Left colon (tissue), 2 donors: ENCODE measurements at regions not wholly inside any gene's neighbourhood (a gene's known extent, or its start where the extent isn't known, plus 50 kb on each side); places are given as distances from the start of the nearest gene placed in this dataset.

Experiments
- ATAC-seq: fragments of 200-7000 bp; cut with Tn5 transposase; one replicate; pipeline ENCODE4 v1.9.1; 2020; ENCODE audit warnings: mild to moderate bottlenecking, moderate library complexity
- DNase-seq, 2 donors: peaks; one replicate each; pipeline ENCODE4 v3.0.0-alpha.2; 2020
- intact Hi-C, 2 donors: fragments of 100-400 bp; cut with DNase I in 1 of 2; cut with micrococcal nuclease in 1 of 2; formaldehyde crosslinking; loops; one replicate each; pipeline versions ENCODE4 v1.11.2 to v1.14.0; 2022; cut with DNase I, micrococcal nuclease
- donor health status: DM: no; HTN: no; CAD: no.
- donor health status: DM: yes; HTN: yes; CAD: no.

DNA sequence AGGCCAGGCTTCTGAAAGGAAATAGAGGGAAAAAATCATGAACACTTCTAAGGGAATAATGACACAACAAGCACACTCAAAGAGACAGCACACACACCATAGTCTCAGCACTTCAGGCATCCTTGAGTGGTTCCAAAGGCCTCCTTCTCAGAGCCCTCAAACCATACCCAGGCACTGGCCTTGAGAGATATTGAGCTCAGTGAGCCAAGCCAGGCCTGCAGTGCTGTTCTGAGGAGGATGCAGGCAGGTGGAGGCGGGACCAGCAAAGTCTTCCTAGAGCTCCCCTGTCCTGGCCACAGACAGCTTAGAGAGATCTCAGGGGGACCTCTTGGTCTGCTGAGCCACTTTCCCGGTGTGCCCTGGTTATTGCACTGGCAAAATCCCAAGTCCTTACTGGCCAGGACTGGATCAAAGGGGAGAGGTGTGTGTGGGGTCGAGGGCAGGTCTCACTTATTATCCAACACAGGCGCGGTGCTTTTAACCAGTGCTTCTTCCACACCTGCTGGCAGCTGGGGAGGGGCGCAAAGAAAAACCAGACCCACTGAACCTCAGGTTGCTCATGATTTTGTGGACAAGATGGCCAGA lies 86.8 kb upstream of the HAAO start:
- intact Hi-C loops, result no loop called here
- DNase-seq (no peak), ATAC-seq (no peak)

DNA sequence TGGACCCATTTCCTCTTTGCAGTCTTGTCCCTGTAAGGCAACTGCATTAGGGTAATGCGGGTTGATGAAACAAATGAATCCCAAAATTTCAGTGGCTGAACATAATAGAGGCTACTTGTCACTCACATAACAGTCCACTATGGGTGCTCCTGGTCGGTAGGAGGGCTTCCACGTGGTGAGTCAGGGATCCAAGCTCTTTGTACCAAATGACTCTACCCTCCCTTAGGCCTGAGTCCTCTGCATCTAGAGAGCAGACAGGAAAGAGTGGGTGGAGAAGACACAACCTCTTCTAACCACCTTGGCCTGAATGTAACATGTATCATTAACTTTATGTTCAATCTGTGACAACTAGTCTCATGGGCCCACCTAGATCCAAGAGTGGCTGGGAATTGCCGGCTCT lies 86.2 kb upstream of the HAAO start:
- ATAC-seq (no peak), DNase-seq (no peak)
- intact Hi-C loops, result no loop called here

DNA sequence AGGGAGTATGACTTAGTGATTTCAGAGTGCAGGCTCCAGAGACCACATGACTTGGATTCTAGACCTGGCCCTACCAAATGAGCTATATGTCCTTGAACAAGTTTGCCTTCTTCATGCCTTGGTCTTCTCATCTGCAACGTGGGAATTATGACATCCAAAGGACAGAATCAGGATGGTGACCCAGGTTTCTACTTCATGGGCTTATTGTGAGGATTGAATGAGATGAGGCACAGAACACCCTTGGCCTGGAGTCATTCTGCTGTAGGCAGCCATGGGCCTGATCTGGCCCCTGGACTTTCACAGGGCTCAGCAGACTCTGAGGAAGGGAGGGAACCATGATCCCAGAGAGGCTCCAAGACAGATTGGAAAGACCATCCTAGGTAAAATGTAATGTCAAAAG lies 85.6 kb upstream of the HAAO start:
- ATAC-seq, result no peak
- DNase-seq, result no peak
- intact Hi-C loops, result no loop called here

DNA sequence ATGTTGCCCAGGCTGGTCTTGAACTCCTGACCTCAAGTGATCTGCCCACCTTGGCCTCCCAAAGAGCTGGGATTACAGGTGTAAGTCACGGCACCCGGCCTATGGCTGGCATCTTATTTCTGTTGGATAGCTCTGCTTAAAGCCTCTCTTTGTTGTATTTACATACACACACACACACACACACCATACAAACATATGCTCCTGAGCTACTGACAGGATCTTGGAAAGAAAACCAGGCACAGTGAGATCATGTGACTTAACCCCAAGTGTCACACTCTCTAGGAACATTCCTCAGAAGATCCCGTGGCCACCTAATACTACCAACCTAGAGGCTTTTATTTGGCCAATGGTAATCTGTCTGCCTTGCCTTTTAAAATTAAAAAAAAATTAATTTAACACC lies 85.1 kb upstream of the HAAO start:
- intact Hi-C loops, result no loop called here
- ATAC-seq, result no peak
- no peak for DNase-seq

DNA sequence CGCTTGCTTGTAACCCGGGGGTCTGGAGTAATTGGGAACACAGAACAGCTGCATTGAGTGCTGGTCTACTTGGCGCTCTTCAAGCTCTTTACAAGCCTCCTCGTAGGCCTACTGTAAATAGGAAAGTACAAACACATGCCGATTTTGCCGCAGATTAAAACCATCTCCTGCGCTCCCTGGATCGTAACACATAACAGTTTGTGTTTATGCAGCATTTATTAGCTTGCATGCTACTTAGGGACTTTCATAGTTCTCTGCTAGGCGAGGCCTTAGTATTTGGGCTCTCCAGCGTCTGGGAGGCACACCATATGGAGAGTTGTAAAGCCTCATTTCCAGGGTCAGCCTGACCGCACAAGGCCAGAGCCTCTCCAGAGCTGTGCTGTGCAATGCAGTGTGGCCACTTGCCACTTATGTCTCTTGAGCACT lies 84.0 kb upstream of the HAAO start:
- ATAC-seq, result peak; percentile 8
- DNase-seq, result no peak

DNA sequence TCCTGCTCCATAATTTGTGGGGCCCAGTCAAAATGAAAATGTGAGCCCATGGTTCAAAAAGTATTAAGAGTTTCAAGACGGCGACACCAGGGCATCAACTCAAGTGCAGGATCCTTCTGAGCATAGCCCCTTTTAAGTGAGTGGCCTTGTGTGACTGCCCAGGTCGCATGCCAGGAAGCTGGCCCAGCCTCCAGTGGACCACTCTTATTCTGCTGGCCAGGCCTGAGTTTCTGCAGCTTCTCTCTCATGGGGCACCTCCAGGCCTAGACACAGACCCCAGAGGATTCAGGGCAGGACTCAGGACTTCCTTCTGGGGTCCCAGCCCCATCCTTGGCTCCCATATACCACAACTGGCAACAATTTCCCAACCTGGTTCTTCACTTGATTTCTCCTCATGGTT lies 83.5 kb upstream of the HAAO start:
- ATAC-seq, result no peak
- intact Hi-C loops, result no loop called here
- no peak for DNase-seq

More for the DNA sequence above, 84.0 kb upstream of the HAAO start:
- intact Hi-C loops, result no loop called here

DNA sequence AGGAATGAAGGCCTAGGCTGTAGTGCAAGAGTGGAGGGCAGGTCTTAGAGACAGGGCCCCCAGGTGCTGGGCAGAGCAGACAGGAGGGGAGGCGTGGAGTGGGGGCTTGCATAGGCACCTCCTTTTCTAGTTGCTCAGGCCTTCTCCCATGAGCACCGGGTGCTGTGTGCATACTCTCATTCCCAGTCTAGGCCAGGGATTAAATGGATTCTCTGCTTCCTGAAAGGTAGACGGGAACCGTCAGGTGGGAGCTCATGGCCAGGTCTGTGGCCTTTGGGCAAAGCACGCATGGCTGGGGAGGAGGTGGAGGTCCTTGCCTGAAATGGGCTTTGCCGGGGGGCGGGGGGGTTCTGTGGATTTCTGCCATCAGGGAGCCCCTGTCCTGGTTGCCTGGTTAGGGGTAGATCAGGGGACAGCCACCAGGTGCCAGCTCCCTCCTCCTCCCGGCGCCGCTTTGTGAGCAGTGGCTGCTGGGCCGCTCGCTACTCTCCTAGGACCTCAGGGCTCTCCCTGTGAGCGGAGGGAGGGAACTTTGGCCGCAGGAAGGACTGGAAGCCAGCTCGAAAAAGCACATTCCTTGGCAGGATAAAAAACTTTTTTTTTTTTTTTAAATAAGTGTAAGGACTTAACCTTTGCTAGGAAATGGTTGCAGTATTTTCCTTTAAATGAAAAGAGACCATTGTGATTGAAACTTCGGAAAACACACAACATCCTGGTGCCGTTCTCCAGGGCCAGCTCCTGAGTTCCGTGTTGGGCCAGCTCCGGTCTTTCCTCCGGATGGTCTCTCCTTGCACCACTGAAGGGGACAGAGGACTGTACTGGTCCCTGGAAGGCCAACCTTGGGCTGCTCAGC lies 82.8 kb upstream of the HAAO start:
- DNase-seq, result no peak
- ATAC-seq, result no peak

DNA sequence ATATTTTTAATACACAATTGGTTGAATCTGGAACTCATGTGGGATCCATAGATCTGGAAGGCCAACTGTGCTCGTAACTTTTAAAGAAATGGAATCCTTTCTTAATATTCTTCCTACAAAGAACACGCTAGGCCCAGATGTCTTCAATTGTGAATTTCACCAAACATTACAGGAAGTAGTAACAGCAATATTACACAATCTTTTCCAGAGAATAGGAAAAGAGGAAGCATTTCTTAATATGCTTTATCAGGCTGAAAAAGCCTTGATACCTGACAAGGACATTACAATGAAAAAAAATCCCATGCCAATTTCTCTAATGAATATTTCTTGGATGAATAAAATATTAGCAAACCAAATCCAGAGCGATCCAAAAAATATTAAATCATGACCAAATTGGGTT lies 80.3 kb upstream of the HAAO start:
- DNase-seq, result no peak
- intact Hi-C loops, result no loop called here
- no peak for ATAC-seq

More for the DNA sequence above, 82.8 kb upstream of the HAAO start:
- intact Hi-C loops, result no loop called here

DNA sequence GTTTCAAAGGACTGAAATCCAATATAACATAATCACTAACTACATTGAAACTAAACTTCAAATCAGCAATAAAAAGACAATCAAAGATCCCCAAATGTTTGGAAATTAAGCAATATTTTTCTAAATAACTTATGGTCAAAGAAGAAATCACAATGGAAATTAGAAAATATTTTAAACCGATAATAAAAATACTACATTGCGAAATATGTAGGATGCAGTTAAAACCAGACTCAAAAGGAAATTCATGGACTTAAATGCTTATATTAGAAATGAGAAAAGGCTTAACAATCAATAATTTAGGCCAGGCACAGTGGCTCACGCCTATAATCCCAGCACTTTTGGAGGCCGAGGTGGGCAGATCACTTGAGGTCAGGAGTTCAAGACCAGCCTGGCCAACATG lies 79.0 kb upstream of the HAAO start:
- ATAC-seq (no peak), DNase-seq (no peak)
- intact Hi-C loops, result no loop called here

DNA sequence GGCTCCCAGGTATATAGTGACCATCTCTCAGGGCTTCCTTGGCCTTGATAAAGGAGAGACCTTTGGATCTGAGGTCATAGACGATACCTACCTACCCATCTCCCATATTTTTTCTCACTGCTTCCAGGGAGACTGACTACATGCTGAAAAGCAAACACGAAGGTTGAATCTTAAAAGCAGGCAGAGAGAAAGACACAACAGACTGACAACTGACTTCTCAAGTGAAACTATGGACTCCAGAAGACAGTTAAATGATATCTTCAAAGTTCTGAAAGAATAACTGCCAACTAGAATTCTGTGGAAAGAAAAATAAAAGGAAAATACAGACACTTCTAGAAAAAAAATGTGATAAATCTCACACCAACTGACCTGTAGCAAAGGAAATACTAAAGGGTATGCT lies 76.5 kb upstream of the HAAO start:
- peak in 1 of 2 donors; percentile 4 for DNase-seq
- intact Hi-C loops, result no loop called here
- ATAC-seq, result no peak

DNA sequence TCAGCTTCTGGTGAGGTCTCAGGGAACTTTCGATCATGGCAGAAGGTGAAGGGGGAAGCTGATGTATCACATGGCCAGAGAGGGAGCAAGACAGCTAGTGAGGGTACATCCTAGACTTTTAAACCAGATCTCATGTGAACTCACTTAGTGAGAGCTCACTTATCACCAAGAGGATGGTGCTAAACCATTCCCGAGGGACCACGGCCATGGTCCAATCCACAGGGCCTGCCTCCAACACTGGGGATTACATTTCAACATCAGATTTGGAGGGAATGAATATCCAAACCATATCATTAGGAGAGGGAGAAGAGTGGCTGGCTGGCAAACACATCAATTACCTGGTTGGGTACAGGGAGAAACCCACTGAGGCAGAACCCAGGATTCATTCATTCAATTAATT lies 75.7 kb upstream of the HAAO start:
- intact Hi-C loops, result no loop called here
- peak in 1 of 2 donors; percentile 1 for DNase-seq
- no peak for ATAC-seq

DNA sequence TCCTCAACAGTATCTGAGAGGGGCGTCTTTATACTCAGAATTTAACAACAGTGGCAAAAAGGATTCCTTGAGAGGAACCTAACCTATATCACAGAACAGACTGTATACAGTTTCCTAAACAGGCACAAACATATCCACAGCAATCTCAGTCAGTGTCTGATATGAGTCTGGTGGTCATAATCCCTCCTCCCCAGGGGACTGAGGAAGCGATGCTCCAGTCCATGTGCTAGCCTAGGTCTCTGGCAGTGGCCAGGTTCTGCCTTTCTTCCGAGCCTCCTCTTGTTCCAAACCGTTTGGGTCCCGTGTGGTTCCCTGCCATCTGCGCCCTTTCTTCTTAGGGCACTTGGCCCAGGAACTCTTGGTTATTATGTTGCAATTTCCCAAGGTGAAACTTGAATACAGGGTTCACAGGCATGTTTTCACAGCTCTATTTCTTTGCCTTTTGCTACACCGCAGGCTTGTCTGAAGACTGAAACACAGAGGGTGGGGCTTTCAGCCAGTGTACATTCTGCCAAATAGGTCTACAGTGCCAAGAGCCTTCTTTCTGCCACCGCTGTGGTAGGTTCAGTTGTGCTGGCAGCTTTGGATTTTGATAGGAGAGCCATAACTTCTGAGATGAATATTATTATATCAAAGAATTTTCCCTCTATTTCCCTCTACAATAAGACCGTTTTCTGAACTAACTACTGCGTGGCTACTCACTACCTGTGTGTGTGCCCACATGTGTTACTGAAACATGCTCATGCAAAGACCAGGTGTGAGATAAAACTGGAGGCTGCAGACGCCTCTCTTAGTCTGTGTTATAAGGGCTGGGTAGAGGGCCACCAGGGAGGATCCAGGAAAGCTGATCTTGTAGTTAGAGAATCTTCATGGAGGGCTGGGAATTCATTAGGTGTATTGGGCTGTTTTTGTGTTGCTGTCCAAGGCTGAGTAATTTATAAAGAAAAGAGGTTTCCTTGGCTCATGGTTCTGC lies 75.0 kb upstream of the HAAO start:
- intact Hi-C loops, result no loop called here
- DNase-seq (peak in 1 of 2 donors; percentile 16), ATAC-seq (no peak)

DNA sequence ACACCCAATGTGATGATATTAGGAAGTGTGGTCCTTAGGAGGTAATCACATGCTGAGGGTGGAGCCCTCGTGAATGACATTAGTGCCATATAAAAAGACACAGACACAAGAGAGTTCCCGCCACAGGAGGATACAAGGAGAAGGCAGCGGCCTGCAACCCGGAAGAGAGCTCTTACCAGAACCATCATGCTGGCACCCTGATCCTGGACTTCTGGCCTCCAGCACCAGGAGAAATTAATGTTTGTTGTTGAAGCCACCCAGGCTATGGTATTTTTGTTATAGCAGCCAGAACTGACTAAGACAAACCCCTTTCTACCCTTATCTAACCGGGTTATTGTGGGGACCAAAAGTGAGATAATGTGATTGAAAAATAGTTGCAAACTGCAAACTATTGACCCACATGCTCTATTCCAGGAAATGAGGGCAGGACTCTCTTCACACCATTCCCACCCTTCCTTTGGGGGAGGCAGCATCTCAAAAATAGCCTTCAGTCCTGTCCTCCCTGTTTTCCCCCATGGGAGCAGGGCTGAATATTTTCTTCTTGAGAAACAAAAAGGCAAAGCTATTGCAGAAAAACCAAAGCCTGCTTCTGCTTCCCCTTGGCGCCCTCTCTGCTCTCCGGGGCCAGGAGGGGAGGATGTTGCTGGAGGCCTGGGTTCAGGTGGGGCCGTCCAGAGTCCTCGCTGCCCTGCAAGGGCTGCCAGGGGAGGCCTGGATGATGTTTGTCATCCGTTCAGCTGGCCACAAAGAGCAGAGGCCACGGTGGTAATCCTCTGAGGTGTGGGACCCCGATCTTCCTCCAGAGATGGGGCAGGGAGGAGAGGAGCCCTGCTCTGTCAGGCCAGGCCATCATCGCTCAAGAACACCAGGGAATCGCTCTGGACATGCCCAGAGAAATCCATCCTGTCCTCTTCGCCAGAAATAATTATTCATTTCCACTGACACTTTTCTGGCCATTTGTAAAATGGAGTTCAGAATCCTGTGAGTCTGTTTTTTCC lies 73.8 kb upstream of the HAAO start:
- DNase-seq (peak in 1 of 2 donors; percentile 29), ATAC-seq (no peak)
- intact Hi-C loops, result no loop called here

DNA sequence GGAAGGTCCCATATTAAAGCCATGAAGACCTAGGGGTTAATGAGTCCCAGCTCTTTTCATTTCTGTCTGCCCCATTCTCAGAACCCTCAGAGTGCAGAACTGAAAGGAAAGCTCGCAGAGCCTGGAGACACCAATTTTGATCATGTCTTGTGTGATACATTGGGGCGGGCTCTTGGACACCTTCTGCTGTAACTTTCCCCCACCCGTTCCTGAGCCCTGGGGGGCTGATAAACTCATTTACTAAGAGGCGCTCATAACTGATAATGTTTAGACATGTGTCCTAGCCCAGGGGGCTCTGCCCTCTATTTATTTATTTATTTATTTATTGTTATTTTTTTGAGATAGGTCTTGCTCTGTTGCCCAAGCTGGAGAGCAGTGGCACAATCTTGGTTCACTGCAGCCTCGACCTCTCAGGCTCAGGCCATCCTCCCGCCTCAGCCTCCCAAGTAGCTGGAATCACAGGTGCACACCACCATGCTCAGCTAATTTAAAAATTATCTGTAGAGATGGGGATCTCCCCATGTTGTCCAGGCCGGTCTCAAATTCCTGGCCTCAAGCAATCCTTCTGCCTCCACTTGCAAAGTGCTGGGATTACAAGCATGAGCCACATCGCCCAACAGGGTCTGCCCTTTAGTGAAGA lies 72.4 kb upstream of the HAAO start:
- ATAC-seq, result no peak
- no peak for DNase-seq
- intact Hi-C loops, result no loop called here

DNA sequence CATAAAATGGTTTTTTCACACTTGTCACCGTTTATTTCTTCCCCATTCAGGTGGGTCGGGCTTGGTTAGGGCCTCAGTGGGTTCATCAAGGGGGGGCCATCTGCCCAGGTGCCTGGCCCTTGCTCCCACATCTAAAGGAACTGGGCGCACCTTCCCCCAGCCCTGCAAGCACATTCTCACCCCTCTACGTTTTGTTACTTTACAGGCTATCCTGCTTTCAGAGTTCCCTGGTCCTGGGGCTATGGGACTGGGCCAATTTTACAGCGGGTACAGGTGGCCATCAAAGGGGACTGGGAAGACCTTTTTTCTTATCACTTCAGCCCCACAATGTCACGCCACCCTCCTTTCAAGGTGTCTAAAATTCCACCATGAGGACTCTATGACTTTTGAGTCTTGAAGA lies 71.8 kb upstream of the HAAO start:
- ATAC-seq (no peak), DNase-seq (no peak)
- intact Hi-C loops, result no loop called here

DNA sequence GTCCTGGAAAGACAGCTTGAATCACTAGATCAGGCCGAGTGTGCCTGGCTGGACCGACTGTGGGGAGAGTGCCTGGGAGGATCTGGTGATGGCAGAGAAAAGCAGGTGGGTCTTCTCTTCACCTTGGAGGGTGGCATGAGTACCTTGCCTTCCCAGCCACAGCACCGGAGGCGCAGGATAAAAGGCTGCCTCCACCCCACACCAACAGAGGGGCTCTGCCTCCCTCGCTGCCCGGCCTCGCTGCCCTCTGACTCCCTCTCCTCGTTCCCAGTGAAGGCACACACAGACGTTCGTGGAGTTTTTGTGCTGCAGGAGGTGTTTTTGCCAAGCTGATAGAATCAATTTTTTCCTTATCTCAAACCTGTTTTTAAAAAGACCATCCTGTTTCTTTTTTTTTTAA lies 71.4 kb upstream of the HAAO start:
- ATAC-seq (no peak), DNase-seq (no peak)
- intact Hi-C loops, result no loop called here

DNA sequence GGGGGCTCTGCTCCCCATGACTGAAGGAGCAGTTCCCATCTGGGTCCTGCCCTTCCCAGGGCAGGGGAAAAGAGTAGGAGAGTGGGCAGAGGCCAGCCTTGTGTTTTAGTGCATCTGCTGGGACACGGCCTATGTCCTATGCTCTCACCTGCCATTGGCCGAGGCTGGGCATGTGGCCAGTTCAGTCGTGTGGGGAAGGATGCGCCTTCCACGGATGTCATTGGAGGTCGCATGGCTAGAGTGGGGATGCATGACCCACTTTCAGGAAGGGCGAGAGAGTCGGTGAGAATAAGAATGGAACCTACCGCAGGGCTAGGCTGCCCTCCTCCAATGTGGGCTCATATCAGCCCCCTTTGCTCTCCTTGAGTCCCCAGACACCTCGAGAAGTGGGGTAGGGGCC lies 70.9 kb upstream of the HAAO start:
- no peak for ATAC-seq
- intact Hi-C loops, result no loop called here
- DNase-seq, result no peak

DNA sequence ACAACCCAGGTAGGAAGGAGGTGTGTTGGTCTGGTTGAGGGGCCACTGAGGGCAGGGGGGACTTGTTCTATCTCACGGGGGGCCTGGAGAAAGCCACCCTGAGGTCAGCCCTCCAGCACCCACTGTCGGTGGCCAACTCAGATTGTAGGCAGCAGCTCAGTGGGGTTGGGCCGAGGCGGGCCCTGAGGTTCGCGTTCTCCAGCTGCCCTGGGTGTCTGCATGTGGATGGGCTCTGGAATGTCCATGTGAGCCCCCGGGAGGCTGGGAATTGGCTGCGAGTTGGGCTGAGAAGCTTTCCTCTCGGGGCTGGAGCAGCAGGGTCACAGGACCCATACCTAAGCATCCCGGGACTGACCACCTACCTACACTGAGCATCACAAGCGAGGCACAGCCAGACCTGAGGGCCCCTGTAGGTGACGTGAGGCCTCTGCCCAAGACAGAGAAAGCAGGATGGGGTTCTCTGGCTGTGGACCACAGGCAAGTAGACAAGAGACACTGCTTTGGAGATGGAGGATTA lies 70.3 kb upstream of the HAAO start:
- intact Hi-C loops, result no loop called here
- no peak for ATAC-seq
- no peak for DNase-seq
